Osteoblast (primary cell): ENCODE measurements at regions not wholly inside any gene's neighbourhood (a gene's known extent, or its start where the extent isn't known, plus 50 kb on each side); places are given as distances from the start of the nearest gene placed in this dataset.
A peak's percentile ranks its signal among the peaks of the same experiment; 100 is the strongest.

Experiments
- DNase-seq: peaks from one replicate; pipeline ENCODE4 v3.0.0; 2011; ENCODE audit warnings: low spot score, mixed read lengths; ENCODE audit not compliant: insufficient read length; ENCODE audit errors: missing footprints
- H2AFZ ChIP-seq: 2 replicates; pipeline ENCODE4 v1.6.0; 2011; ENCODE audit warnings: mild to moderate bottlenecking, low read length
- H3K27ac ChIP-seq: 2 replicates; pipeline ENCODE4 v1.5.1; 2011; ENCODE audit warnings: mild to moderate bottlenecking, low read depth, low read length, moderate library complexity
- H3K27me3 ChIP-seq: 2 replicates; pipeline ENCODE4 v1.6.0; 2012; ENCODE audit warnings: mild to moderate bottlenecking, control low read depth, inconsistent platforms, low read length, moderate library complexity; ENCODE audit not compliant: insufficient read depth
- H3K36me3 ChIP-seq: 2 replicates; pipeline ENCODE4 v1.5.1; 2011; ENCODE audit warnings: mild to moderate bottlenecking, low read length, control low read depth, moderate library complexity; ENCODE audit not compliant: insufficient read depth
- H3K4me1 ChIP-seq: 2 replicates; pipeline ENCODE4 v1.5.1; 2011; ENCODE audit warnings: mild to moderate bottlenecking, low read length, control low read depth, moderate library complexity; ENCODE audit not compliant: insufficient read depth
- H3K4me2 ChIP-seq: 2 replicates; pipeline ENCODE4 v1.6.0; 2011; ENCODE audit warnings: mild to moderate bottlenecking, low read length; ENCODE audit not compliant: insufficient read depth
- H3K4me3 ChIP-seq: fragments of 200-600 bp; sonication (generic); 3 replicates; pipeline ENCODE4 v1.5.1; 2012; ENCODE audit warnings: mild to moderate bottlenecking, low read length, inconsistent platforms; ENCODE audit not compliant: insufficient read depth
- H3K79me2 ChIP-seq: 2 replicates; pipeline ENCODE4 v1.6.0; 2012; ENCODE audit warnings: mild to moderate bottlenecking, low read length, control low read depth, inconsistent platforms; ENCODE audit not compliant: insufficient read depth
- H3K9me3 ChIP-seq: 2 replicates; pipeline ENCODE4 v1.5.1; 2011; ENCODE audit warnings: low read depth, low read length, control low read depth
- H4K20me1 ChIP-seq: 2 replicates; pipeline ENCODE4 v1.6.0; 2012; ENCODE audit warnings: mild to moderate bottlenecking, low read length, control low read depth; ENCODE audit not compliant: insufficient read depth
- CTCF ChIP-seq: IDR thresholded peaks from 2 replicates; pipeline ENCODE4 v1.5.1; 2011; ENCODE audit warnings: mild to moderate bottlenecking, low read depth, low read length, moderate library complexity; ENCODE audit errors: extremely low read depth

GRCh38 chr10:62870866-62871265 is 54.7 kb upstream of the EGR2 start:
- no peaks in the 10 kb centered on the region for H3K4me1 ChIP-seq
- TF ChIP-seq CTCF, result no peak
- DNase-seq, result no peak
- no peak overlapping the region for H3K4me3 ChIP-seq
- no peak overlapping the region for H3K27ac ChIP-seq
- H3K36me3 ChIP-seq, result no peaks in the 10 kb centered on the region
- H4K20me1 ChIP-seq, result no peaks in the 10 kb centered on the region
- peaks cover 9% of the 10 kb centered on the region for H3K27me3 ChIP-seq
- no peaks in the 10 kb centered on the region for H3K9me3 ChIP-seq
- no peak overlapping the region for H3K4me2 ChIP-seq
- H3K79me2 ChIP-seq, result no peaks in the 10 kb centered on the region
- no peak overlapping the region for H2AFZ ChIP-seq

GRCh38 chr10:62869958-62870357 is 53.8 kb upstream of the EGR2 start:
- no peak for TF ChIP-seq CTCF
- Histone ChIP-seq H3K9me3 (no peaks in the 10 kb centered on the region), H3K4me1 (no peaks in the 10 kb centered on the region), H3K79me2 (no peaks in the 10 kb centered on the region), H3K4me3 (no peak overlapping the region), H3K27ac (no peak overlapping the region), H2AFZ (no peak overlapping the region), H3K4me2 (no peak overlapping the region), H3K36me3 (no peaks in the 10 kb centered on the region), H4K20me1 (no peaks in the 10 kb centered on the region), H3K27me3 (peaks cover 9% of the 10 kb centered on the region)
- DNase-seq, result peak; percentile 58

- Histone ChIP-seq H3K4me1 (no peaks in the 10 kb centered on the region), H4K20me1 (no peaks in the 10 kb centered on the region), H3K4me3 (no peak overlapping the region), H3K79me2 (no peaks in the 10 kb centered on the region), H3K27ac (no peak overlapping the region), H3K4me2 (no peak overlapping the region), H3K27me3 (no peaks in the 10 kb centered on the region), H2AFZ (no peak overlapping the region), H3K9me3 (no peaks in the 10 kb centered on the region), H3K36me3 (no peaks in the 10 kb centered on the region)
- no peak for TF ChIP-seq CTCF
- DNase-seq, result no peak
Observed at GRCh38 chr10:62866941-62867340, 50.8 kb upstream of the EGR2 start.

- Histone ChIP-seq H3K36me3 (no peaks in the 10 kb centered on the region), H3K4me1 (peaks cover 2% of the 10 kb centered on the region), H3K4me3 (no peak overlapping the region), H3K9me3 (no peaks in the 10 kb centered on the region), H4K20me1 (no peaks in the 10 kb centered on the region), H3K4me2 (no peak overlapping the region), H3K27ac (no peak overlapping the region), H3K79me2 (no peaks in the 10 kb centered on the region), H3K27me3 (no peaks in the 10 kb centered on the region), H2AFZ (no peak overlapping the region)
- TF ChIP-seq CTCF, result no peak
- no peak for DNase-seq
Observed at GRCh38 chr10:62866451-62866850, 50.3 kb upstream of the EGR2 start.
